SU-DHL-6 (cell line): ENCODE measurements at regions not wholly inside any gene's neighbourhood (a gene's known extent, or its start where the extent isn't known, plus 50 kb on each side); places are given as distances from the start of the nearest gene placed in this dataset.
A peak's percentile ranks its signal among the peaks of the same experiment; 100 is the strongest.

Experiments
- H2AFZ ChIP-seq: fragments of 200-600 bp; sonication (generic); 2 replicates; pipeline ENCODE4 v1.6.1; 2014; ENCODE audit warnings: low read depth, mild to moderate bottlenecking, moderate library complexity, mixed read lengths, antibody characterized with exemption, low read length; ENCODE audit not compliant: severe bottlenecking
- H3F3A ChIP-seq: fragments of 200-600 bp; shearing (Covaris generic); 2 replicates; pipeline ENCODE4 v1.6.0; 2016; ENCODE audit warnings: antibody characterized with exemption, mild to moderate bottlenecking; ENCODE audit not compliant: insufficient read depth
- H3K27ac ChIP-seq: fragments of 200-600 bp; sonication (generic); 2 replicates; pipeline ENCODE4 v1.5.1; 2016; ENCODE audit warnings: low read depth, mild to moderate bottlenecking, low read length, moderate library complexity, mixed read lengths
- H3K27me3 ChIP-seq: fragments of 200-600 bp; sonication (generic), shearing (Covaris generic); 2 replicates; pipeline ENCODE4 v1.6.0; 2014; ENCODE audit warnings: mild to moderate bottlenecking, low read length
- H3K36me3 ChIP-seq: fragments of 200-600 bp; sonication (generic); 2 replicates; pipeline ENCODE4 v1.6.1; 2014; ENCODE audit warnings: mild to moderate bottlenecking, low read length, mixed read lengths
- H3K4me2 ChIP-seq: fragments of 300-600, 200-600 bp; shearing (Covaris generic), sonication (generic); 2 replicates; pipeline ENCODE4 v1.6.0; 2014; ENCODE audit warnings: low read length, low read depth, mild to moderate bottlenecking; ENCODE audit not compliant: poor library complexity, severe bottlenecking
- H3K4me3 ChIP-seq: fragments of 200-600 bp; sonication (generic); 2 replicates; pipeline ENCODE4 v1.5.1; 2014; ENCODE audit warnings: antibody characterized with exemption, low read length, mild to moderate bottlenecking, mixed read lengths; ENCODE audit not compliant: insufficient read depth, poor library complexity, severe bottlenecking
- H3K79me2 ChIP-seq: fragments of 200-600 bp; sonication (generic); 2 replicates; pipeline ENCODE4 v1.6.1; 2014; ENCODE audit warnings: mild to moderate bottlenecking, low read length, moderate library complexity; ENCODE audit not compliant: insufficient read depth
- H3K9ac ChIP-seq: fragments of 200-600 bp; sonication (generic); 2 replicates; pipeline ENCODE4 v1.7.0; 2014; ENCODE audit warnings: mild to moderate bottlenecking, low read length
- H3K9me2 ChIP-seq: fragments of 200-600 bp; sonication (generic); replicated peaks from 2 replicates; pipeline ENCODE4 v1.6.1; 2014; ENCODE audit warnings: low read length; ENCODE audit not compliant: insufficient read depth
- H3K9me3 ChIP-seq: fragments of 200-600 bp; sonication (generic); 2 replicates; pipeline ENCODE4 v1.6.1; 2014; ENCODE audit warnings: low read length, mixed read lengths; ENCODE audit not compliant: insufficient read depth
- H4K20me1 ChIP-seq: fragments of 200-600 bp; sonication (generic); 2 replicates; pipeline ENCODE4 v1.6.1; 2014; ENCODE audit warnings: low read depth, mild to moderate bottlenecking, antibody characterized with exemption, low read length, moderate library complexity, mixed read lengths
- EZH2phosphoT487 ChIP-seq: fragments of 200-600 bp; sonication (generic), shearing (Covaris generic); conservative IDR thresholded peaks from 2 replicates; pipeline ENCODE4 v1.6.1; 2018; ENCODE audit warnings: mild to moderate bottlenecking, antibody characterized with exemption, low read length, moderate library complexity, mixed read lengths
- TF ChIP-seq, protein P1 (sequence below): fragments of 200-600 bp; sonication (generic); IDR thresholded peaks from one replicate; pipeline ENCODE4 v1.5.1; 2017; ENCODE audit warnings: antibody characterized with exemption, mild to moderate bottlenecking, low read length, moderate library complexity; ENCODE audit not compliant: insufficient read depth, poor library complexity, severe bottlenecking

DNA sequence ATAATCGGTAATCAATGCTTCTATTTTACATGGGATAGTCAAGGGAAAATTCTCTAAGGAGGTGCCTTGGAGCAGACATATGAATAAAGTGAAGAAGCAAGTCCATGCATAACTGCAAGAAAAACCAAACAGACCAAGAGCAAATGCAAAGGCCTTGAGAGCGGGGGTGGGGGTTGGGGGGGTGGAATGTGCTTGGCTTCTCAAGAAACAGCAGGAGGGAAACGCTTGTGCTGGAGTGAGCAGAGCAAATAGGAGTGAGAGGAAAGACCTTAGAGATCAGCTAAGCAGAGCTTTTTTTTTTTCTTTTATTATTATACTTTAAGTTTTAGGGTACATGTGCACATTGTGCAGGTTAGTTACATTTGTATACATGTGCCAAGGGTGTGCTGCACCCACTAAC lies 260.8 kb downstream of the ARPP21 start:
- Histone ChIP-seq H4K20me1 (no peaks in the 10 kb centered on the region), H3F3A (no peaks in the 10 kb centered on the region), H3K4me3 (no peak overlapping the region), H3K27ac (no peak overlapping the region), H3K36me3 (no peaks in the 10 kb centered on the region), H3K9ac (no peak overlapping the region), H3K9me2 (no peaks in the 10 kb centered on the region), H3K27me3 (no peaks in the 10 kb centered on the region), H3K9me3 (peaks cover 11% of the 10 kb centered on the region; the same call in 1 of the 2 replicates), H2AFZ (no peak overlapping the region), H3K79me2 (no peaks in the 10 kb centered on the region), H3K4me2 (no peak overlapping the region)
- no peak for TF ChIP-seq EZH2phosphoT487
- TF ChIP-seq, protein P1, sequence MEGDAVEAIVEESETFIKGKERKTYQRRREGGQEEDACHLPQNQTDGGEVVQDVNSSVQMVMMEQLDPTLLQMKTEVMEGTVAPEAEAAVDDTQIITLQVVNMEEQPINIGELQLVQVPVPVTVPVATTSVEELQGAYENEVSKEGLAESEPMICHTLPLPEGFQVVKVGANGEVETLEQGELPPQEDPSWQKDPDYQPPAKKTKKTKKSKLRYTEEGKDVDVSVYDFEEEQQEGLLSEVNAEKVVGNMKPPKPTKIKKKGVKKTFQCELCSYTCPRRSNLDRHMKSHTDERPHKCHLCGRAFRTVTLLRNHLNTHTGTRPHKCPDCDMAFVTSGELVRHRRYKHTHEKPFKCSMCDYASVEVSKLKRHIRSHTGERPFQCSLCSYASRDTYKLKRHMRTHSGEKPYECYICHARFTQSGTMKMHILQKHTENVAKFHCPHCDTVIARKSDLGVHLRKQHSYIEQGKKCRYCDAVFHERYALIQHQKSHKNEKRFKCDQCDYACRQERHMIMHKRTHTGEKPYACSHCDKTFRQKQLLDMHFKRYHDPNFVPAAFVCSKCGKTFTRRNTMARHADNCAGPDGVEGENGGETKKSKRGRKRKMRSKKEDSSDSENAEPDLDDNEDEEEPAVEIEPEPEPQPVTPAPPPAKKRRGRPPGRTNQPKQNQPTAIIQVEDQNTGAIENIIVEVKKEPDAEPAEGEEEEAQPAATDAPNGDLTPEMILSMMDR, result no peak

DNA sequence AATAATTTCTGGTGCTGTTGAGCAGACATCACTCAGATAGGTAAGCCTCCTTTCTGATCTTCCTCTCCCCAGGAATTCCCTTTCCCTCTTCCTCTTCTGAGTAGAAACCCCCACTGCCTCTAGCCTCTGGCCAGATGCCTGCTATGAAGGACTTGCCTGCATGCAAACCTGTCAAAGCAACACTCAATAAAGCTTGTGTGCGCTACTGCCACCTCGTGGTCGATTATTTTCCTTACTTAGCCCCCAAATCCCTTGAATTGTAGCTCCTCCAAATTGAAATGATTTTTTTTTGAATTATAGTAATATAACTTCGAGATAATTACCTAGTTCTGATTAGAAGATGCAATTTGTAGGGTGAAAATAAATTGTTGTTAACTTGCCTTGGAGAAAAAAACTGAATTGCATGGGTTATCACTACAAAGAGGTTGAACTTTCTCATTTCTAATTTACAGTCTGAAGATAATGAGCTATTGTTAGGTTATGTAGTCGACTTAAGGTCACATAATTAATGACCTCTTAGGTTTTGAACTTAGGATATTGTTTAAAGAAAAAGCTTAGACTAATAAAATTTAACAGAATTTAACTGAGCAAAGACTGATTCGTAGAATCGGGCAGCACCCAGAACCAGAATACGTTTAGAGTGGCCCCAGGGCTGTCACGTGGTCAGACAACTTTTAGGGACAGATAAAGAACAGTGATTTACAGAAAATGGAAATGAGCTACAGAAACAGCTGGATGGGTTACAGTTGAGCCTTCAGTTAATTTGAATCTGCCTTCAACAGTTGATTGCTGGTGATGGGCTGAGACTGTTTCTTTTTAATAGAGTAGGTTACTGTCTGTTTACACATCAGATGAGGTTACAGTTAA lies 269.3 kb downstream of the ARPP21 start:
- no peak overlapping the region for H3K9ac ChIP-seq

DNA sequence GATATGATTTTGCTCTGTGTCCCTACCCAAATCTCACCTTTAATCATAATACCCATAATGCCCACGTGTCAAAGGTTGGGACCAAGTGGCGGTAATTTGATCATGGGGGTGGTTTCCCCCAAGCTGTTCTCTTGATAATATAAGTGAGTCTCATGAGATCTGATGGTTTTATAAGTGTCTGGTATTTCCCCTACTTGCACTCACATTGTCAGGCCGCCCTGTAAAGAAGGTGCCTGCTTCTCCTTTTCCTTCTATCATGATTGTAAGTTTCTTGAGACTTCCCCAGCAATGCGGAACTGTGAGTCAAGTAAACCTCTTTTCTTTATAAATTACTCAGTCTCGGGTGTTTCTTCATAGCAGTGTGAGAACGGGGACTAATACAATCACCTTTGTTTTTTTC lies 279.8 kb downstream of the ARPP21 start:
- no peak overlapping the region for H3K4me3 ChIP-seq
- H2AFZ ChIP-seq, result no peak overlapping the region
- TF ChIP-seq, protein P1, result no peak
- TF ChIP-seq EZH2phosphoT487, result no peak
- no peaks in the 10 kb centered on the region for H3K27me3 ChIP-seq
- H3K9me3 ChIP-seq, result no peaks in the 10 kb centered on the region
- no peaks in the 10 kb centered on the region for H3K79me2 ChIP-seq
- H3K36me3 ChIP-seq, result no peaks in the 10 kb centered on the region; the same call in 1 of the 2 replicates
- no peak overlapping the region for H3K27ac ChIP-seq
- H3K4me2 ChIP-seq, result no peak overlapping the region
- H3K9me2 ChIP-seq, result no peaks in the 10 kb centered on the region
- no peak overlapping the region for H3K9ac ChIP-seq
- H3F3A ChIP-seq, result no peaks in the 10 kb centered on the region
- no peaks in the 10 kb centered on the region for H4K20me1 ChIP-seq

More for the DNA sequence above, 269.3 kb downstream of the ARPP21 start:
- TF ChIP-seq EZH2phosphoT487, result no peak
- TF ChIP-seq, protein P1, result peak; percentile 87
- H3K4me2 ChIP-seq, result peak overlapping the region; percentile 13
- H2AFZ ChIP-seq, result peak overlapping the region; percentile 45
- H3K9me2 ChIP-seq, result no peaks in the 10 kb centered on the region
- H3K4me3 ChIP-seq, result no peak overlapping the region
- no peaks in the 10 kb centered on the region for H3K27me3 ChIP-seq
- no peaks in the 10 kb centered on the region for H3K36me3 ChIP-seq
- H3F3A ChIP-seq, result no peaks in the 10 kb centered on the region
- no peaks in the 10 kb centered on the region for H3K79me2 ChIP-seq
- H3K27ac ChIP-seq, result no peak overlapping the region
- no peaks in the 10 kb centered on the region for H3K9me3 ChIP-seq
- H4K20me1 ChIP-seq, result no peaks in the 10 kb centered on the region
